ENCODE measurements at regions not wholly inside any gene's neighbourhood (a gene's known extent, or its start where the extent isn't known, plus 50 kb on each side); places are given as distances from the start of the nearest gene placed in this dataset.

DNA sequence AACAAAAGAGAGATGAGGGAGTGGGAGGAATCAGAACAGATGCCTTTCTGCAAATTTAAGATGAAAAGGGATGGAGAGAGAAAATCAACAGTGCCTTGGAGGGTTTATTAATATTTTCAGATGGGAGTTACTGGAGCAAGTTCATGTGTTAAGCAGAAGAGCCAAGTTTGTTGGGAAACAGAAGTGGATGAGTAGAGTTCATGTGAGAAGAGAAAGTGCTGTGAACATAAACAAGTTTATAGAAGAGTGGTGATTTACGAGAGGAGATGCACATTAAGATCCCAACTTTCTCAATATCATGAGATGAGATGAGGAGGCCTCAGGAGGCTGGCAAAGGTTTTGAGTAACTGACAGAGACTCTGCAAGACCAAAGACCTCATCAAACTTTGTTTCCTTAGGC lies 274.1 kb upstream of the HTR2A start:
- TF ChIP-seq, protein P1, sequence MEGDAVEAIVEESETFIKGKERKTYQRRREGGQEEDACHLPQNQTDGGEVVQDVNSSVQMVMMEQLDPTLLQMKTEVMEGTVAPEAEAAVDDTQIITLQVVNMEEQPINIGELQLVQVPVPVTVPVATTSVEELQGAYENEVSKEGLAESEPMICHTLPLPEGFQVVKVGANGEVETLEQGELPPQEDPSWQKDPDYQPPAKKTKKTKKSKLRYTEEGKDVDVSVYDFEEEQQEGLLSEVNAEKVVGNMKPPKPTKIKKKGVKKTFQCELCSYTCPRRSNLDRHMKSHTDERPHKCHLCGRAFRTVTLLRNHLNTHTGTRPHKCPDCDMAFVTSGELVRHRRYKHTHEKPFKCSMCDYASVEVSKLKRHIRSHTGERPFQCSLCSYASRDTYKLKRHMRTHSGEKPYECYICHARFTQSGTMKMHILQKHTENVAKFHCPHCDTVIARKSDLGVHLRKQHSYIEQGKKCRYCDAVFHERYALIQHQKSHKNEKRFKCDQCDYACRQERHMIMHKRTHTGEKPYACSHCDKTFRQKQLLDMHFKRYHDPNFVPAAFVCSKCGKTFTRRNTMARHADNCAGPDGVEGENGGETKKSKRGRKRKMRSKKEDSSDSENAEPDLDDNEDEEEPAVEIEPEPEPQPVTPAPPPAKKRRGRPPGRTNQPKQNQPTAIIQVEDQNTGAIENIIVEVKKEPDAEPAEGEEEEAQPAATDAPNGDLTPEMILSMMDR (optimal IDR thresholded peaks at IDR 0.05 in 1 of 3, IDR thresholded peaks at IDR 0.05 in 1 of 3, conservative IDR thresholded peaks at IDR 0.05 in 1 of 3; ENCODE audit: extremely low read depth in 1 of 3, insufficient read depth in 2 of 3, low read length in 3 of 3): no peak
- no peak for TF ChIP-seq EZH2 (IDR thresholded peaks at IDR 0.05; ENCODE audit: low read length)
